Pons (tissue), 1 donor: ENCODE measurements at regions not wholly inside any gene's neighbourhood (a gene's known extent, or its start where the extent isn't known, plus 50 kb on each side); places are given as distances from the start of the nearest gene placed in this dataset.
A peak's percentile ranks its signal among the peaks of the same experiment; 100 is the strongest.
"Not testable (repeated sequence)": the region's sequence is repeated elsewhere in the genome, so short reads cannot be mapped to it uniquely, and the experiment has no call there.

Experiments
- DNase-seq: peaks from one replicate; pipeline ENCODE4 v3.0.0-alpha.2; 2016; ENCODE audit warnings: low spot score

DNA sequence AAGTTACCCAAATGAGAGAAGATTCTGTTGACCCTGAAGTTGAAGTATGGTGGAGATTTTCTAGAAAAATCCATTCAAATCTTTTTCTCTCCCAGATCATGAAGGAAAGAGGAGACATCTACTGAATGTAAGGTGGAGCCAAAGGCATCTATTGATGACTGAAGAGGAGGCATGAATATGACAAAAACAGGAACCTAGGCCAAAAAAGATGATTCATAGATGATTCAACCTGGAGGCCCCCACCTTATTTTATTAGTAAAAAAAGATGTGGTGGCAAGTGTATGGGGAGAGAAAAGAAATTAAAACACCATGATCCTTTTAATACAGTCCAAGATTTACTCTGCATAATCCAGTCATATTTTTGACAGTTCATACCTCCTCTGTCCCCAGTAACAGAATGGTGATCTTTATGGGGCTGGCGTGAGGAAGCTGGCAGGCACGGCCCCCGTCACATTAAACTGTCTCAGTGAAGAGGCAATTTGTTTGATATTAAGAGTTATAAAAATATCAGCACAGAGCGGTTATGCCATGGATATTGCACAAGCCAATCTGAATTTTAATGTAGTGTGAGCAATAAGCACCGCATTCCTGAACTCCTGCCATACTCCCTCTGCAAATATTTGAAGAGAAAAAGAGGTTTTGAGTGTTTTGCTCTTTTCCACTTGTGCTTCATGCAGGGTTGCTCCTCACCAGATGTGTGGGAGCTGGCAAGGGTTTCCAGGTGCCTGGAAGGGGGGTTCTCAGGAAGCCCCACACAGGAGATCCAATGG lies 94.4 kb downstream of the TRIM43 start:
- not testable (repeated sequence) for DNase-seq

DNA sequence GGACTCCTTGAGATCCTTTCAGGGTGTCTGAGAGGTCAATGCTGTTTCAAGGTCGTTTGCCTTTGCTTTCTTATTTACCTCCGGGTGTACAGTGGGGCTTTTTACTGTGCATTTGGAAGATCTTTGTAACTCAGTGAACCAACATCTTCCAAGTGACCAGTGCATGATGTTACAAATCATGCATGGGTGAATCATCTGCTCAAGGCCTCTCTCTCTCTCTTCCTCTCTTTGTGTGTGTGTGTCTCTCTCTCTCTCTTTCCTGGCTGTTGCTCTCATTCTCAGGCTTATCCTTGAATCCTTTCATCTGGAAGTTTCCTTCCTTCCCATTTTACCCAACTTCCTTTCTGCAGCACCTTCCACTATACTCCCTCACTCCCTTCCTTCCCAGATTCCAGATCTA lies 96.1 kb downstream of the TRIM43 start:
- not testable (repeated sequence) for DNase-seq

DNA sequence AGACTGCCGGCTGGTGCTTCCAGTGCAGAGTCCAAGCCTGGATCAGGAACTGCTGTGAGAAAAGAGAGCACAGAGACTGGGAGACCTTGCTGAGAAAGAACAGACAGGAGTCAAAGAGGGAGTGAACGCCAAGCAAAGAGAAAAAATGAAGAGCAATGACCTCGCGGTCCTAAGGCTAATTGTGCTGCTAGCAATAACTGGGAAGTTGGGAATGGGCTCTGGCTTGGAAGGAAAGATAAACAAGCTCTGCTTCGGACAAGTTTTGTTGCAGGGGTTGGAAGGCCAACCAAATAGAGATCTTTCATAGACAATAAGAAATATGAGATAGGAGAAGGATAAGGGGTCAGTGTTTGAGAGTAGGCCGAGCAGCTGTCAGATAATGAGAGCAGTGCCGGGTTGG lies 99.4 kb downstream of the TRIM43 start:
- not testable (repeated sequence) for DNase-seq

DNA sequence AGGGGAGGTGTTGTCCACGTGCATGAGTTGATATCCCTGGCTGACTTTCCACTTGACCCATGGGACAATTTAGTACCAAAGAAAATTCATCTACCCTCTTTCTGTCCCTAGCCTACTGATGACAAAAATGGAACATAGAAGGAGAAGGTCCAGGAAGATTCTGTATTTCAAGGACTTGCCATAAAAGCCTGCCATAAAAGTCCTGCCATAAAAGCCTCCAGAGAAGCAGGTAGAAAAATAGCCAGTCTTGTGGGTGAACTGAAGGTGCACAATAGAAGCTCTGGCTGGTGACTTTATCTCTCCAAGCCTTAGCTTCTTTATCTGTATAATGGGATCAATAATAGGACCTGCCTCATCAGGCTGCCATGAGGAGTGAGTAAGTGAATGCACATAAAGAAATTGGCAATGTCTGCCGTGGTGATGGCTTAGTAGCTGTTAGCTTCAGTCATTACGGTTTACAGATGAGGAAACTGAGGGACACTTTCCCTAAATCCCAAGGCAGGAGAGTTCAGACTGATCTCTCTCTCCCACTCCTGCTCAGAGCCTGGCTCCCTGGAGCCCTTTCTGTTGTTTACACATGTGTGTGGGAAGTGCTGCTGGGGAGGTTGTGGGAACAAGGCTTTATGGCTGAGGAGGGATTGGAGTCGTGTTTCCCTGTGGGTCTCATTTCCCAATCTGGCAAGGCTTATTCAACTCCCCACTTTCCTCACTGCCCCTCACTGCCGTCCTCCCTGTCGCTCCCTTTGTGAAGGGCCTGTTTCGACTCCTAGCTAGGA lies 101.5 kb downstream of the TRIM43 start:
- not testable (repeated sequence) for DNase-seq

DNA sequence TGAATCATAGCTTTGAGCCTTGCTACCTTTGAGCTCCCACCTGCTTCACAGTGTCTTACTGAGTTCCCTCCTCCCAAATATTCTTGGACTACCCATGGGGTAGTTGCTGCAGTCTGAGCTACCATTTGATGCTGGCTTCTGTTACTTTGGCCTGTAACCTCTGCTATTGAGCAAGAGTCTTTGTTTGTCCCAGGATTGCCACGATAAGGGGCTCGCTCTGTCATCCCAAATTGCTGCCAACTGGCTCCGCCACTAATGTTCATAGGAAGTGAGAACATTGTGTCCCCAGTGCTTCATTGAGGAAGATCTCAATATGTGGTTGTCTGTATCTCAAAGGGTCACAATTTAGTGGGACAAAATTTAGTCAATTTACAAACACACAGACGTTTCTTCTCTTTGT lies 103.8 kb downstream of the TRIM43 start:
- no peak for DNase-seq

DNA sequence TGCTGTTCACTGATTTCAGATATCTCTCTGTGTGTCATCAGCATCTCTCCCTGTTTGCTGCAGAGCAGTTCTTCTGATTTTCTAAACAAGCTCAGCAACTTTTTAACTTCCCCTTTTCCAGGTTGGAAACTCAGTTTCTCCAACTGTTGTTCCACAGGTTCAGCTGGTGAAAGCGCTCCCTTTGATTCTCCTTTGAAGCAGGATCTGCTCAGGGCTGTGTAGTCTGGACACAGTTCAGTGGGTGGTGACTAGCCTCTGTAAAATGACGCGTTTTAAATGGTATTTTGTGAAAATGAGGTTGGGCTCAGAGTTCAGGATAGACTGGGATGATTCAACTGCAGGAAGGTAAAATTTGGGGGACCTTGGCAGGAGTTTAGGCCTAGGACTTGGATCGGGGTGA lies 106.3 kb downstream of the TRIM43 start:
- DNase-seq = no peak

DNA sequence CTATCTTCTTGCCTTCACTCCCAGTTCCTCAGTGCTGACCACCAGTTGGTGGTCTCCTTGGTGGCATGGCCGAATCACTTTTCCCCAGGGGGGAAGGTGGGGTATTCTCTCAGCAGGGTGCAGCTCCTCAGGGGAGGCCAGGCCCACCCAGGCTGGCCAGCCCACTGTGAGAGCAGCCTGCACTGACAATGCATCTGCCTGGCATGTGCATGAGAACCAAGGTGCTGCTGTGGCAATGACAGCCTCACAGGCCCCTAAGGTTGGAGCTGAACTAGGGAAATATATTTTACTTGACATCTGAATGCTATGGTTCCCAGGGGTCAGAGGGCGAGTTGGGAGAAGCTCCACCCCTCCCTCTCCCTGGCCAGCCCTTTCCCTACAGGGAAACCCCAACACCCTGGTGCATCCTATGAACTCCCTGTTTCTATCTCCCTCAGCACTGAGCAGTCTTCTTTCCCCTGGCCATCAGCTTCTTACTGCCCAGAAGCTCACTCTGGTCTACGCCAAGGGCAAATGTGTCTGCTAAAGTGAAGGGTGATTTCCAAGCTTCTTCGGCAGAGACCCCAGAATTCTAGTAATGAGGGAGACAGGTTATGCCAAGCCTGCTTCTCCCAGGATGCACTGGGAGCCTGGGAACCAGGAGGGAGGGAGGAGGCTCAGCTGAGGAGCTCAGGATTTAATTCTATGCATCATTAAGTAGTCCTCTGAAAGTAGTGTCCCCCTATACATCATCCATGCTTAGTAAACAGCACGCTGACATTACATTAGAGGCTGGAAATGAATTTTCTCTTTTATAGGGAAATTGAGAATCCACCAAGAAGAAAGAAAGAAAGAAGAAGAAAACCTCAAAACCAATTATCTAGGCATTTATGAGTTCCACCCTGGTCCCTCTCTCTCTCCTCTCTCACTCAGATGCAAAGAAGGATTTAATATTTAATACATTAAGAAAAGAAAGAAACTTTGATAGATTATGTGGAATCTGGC lies 107.7 kb downstream of the TRIM43 start:
- not testable (repeated sequence) for DNase-seq

DNA sequence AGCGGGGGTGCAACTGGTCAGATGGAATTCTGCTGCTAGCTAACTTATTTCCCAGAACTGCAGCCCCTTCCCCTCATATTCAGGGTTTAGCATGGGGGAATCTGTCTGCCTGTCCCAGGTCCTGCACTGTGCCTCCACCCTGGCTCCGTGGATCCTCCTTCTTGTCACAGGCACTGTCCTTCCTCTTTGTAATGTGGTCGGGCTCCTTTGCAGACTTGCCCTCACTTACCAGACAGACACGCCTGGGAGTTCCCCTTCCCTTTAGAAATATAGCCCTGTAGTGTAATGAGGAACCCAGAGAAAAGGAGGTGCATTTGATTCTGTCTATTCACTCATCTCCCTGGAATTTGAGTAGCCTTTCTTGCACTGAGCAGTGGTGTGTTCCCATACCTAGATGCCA lies 108.7 kb downstream of the TRIM43 start:
- peak; percentile 53 for DNase-seq

DNA sequence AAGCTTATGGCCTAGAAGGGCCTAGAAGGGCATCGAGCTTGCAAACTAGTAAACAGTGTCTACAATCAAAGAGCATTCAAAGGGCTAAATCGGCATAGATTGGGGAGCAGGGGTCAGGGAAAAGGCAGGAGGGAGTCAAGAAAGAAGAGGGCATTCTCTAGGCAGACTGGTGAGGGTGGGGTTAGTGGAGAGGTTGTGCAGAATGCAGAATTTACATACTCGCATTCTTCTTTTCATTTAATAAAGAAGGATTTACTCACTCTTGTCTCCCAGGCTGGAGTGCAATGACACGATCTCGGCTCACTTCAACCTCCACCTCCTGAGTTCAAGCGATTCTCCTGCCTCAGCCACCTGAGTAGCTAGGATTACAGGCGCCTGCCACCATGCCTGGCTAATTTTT lies 110.7 kb downstream of the TRIM43 start:
- DNase-seq = no peak

DNA sequence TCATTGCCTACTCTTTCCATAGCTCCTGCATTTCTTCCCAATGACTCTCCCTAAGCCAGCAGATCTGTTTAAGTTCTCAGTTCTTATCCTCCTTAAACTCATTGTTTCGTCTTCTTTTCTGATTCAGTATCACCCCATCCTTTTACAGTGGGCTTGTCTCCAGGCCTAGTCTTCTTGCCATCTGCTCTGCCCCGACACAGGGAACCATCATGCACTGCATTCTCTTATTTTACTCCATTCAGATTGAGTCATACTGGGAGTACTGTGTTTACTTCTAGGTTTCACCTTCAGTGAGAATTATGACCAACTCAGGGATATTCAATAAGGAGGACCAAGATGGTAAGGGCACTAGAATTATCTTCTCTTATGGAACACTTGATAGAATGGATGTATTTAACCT lies 115.4 kb downstream of the TRIM43 start:
- not testable (repeated sequence) for DNase-seq

DNA sequence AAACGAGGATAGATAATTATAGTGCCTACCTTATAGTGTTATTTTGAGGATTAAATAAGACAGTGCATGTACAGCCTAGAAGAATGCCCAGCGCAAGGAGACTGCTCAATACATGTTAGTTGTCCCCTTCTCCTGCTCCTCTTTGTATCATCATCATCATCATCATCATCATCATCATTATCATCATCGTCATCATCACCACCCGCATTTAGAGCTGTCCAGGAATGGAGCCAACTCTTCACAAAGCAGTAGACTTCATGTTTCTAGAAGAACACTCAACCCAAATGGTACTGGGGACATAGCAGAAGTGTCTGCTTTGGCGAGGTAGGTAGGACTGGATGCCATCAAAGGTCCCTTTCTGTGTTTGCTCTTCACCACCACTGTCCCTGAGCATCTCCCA lies 116.0 kb downstream of the TRIM43 start:
- DNase-seq = no peak

DNA sequence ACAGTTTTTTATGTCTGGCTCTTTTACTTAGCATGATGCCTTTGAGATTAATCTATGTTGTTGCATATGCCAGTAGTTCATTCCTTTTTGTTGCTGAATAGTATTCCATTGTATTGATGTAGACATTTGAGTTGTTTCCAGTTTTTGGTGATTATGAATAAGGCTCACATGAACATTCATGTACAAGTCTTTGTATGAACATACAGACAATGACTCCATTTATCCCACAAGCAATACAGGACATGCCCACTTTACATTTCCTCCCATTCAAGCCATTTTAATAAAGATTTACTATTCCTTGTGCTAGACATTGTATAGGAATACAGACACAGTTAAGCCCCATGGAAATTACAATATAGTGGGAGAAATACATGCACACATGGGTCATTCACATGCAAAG lies 118.0 kb downstream of the TRIM43 start:
- DNase-seq = no peak

DNA sequence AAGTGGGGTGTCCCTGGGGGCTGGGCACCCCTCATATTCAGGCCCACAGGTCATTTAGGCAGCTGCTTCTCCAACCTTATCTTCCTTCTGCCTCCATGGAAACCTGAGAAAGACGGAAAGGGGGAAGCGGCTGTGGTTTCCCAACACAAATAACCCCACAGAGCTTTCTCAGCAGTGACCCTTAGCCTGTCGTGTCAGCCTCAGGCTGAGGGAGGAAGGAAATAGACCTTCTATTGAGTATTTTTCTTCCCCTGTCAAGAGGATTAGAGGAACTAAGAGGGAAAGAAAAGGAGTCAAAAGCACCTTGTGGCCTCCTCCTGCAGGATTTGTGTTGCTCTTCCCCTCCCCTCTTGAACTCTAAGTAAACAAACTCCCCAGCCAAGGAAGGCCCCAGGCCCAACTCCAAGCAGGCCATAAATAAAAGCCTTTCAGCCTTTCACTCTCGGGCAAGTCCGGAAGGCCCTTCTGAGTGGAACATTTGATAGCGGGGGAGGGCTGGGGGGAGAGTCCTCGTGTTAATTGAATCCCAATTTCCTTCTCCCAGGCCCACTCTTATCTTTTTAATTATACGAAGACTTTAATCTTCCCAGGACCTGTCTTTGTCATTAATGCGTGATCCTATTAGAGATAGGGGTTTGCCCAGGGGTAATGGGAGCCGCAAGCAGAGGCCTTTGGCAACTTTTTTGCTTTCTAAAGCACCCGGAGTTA lies 121.8 kb downstream of the TRIM43 start:
- DNase-seq = not testable (repeated sequence)

DNA sequence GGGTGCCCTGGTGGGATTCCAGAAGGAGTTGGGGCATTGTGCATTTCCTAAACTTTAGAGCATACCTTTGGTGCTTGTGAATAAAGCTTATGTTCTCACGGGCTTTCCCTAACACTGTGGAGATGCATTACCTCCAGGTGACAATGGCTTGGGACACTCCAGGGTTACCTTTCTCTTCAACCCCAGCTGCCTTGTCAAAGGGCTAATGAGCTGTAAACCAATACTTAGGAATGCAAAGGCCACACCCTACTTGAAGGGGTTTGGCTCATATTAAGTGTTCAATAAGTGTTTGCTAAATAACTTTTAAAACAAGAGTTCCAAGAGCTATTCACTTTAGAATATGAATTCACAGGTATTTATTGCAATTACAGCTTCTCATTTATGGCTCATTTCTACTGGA lies 122.6 kb downstream of the TRIM43 start:
- not testable (repeated sequence) for DNase-seq

DNA sequence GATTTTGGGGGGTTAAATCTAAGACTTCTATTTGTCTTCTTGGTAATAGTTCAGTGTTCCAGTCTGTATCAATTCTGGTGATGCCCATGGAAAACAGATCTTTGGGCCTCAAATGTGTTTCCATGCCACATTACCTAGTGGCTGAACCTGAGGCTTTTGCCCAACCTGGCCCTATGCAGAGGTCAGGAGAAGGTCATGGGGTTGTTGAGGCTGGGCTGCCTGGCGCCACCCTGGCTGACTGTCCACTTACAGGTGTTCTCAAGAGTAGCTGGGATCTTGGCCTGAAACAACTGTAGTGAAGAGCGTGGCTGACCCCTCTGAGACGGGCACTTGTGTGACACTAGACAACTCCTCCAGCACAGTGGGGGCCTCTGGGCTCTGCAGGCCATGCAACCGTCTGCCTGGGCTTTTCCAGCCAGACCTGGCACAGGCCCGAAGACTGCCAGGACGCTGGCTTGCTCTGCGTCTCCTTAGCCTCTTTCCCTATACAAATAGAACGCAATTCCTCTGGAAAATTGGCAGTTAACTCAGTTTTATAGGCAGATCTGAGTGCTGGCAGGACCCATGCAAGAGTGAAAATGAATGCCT lies 127.8 kb downstream of the TRIM43 start:
- no peak for DNase-seq

DNA sequence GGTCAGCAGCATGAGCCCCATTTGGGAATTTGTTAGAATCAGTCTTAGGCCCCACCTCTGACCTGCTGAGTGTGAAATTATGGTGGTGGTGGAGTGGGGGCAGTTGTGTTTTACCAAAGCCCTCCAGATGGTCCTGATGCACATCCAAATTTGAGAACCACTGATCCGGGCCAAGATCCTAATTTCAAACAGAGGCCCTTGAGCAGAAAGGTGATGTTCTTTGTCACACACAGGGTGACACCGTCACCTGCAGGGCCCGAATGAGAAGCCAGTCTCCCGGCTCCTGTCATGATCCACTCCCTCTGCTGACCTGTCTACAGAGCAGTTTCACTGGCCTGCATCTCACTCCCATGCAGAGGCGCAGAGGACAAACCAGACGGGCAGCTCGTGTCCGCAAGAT lies 129.9 kb downstream of the TRIM43 start:
- DNase-seq = no peak

DNA sequence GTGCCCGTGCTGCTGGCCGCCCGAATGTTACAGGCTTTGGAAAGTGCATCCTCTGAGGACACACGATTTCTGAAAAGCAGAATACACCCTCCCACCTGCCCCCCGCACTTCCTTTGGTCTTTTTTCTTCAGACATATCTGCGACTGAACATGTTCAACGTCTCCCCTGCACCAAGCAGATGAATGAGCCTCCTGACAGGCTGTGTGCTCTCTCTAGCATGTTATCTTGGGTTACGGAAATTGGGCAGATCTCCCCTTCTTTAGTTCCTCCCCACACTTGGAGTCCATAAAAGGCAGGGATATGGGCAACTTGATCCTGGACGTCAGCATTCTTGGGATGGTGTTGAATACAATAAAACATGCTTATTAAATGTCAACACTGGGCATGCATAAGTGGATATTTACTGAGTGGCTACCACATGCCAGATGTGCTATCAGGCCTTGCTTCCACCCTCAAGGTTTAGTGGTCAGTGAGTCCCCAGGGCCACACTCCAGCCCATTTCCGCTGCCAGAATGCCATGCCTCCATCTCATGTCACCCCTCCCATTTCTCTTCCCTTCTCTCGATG lies 130.4 kb downstream of the TRIM43 start:
- no peak for DNase-seq

DNA sequence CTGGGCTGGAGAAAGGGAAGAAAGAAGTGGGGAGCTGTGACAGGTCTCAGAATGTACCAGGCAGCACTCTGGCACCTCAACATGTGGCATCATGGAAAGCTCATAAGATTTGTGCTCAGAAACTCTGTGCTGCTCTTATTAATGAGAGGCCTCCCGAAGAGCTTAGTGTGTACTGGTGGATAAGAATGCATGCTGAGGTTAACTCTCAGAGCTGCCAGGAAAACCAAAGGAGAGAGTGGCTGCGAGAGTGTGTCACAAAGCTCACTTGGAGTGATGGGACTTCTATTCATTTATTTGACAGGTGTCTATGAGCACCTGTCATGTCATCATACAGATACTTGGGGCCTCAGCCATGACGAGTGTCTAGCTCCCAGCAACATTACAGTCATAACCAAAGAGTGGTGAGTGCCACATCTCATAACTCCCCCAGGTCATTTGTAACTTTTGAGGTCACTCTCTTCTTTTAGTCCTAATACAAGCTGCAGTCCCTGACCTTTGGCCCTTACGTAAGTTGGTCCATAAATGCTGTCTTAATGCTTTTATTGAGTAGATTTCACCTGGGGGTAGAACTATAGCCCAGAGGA lies 131.9 kb downstream of the TRIM43 start:
- DNase-seq = not testable (repeated sequence)

DNA sequence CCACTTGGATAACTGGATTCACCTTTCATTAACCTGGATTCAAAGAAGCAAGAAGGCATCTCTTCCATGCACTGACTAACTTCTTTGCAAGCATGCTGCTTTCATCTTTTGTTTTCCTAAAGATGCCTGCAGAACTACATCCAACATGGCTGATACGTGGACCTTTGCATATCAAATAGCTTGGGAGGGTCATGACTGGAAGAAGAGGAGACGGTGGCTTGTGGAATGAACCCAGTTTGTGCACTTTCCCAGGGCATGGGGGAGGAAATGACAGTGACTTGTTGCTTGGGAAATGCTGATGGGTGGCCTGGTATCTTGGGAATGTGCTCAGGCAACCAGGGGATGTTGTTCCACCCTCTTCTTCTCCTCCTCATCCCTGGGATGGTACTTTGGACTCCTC lies 133.4 kb downstream of the TRIM43 start:
- DNase-seq = not testable (repeated sequence)

DNA sequence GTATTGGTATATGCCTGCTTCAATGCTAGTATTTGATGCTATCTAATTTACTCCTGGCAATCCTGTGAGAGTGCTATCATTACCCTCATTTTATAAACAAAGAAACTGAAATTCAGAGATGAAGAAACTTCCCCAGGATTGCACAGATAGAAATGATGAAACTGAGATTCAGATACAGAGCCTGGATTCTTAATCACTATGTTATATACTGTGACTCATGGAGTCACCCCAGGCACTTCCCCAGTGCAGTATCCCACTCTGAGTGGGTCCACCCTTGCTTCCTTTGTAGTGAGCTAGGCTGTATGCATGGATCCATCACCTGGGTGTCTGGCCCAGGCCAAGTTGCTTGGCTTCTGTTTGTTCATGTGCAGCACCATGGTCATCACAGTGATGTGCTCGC lies 133.9 kb downstream of the TRIM43 start:
- DNase-seq = not testable (repeated sequence)
